PC-3 (cell line): ENCODE measurements at regions not wholly inside any gene's neighbourhood (a gene's known extent, or its start where the extent isn't known, plus 50 kb on each side); places are given as distances from the start of the nearest gene placed in this dataset.

Experiments
- ATAC-seq: fragments of 200-7000 bp; cut with Tn5 transposase; 2 replicates; pipeline ENCODE4 v1.9.1; 2020; ENCODE audit warnings: mild to moderate bottlenecking, moderate library complexity
- BruUV-seq: library from RNA; stranded (reverse); fragments of 400-500 nt; replicated peaks from 2 replicates; lab custom pipeline; 2021; lab: Mats Ljungman, UMichigan
- CTCF ChIA-PET: fragments of 300-600 bp; sonication (Branson Sonifier 250); formaldehyde crosslinking; loops from one replicate; lab custom pipeline; 2022; ENCODE audit warnings: antibody characterized with exemption; lab: Charles Lee
- POLR2A ChIA-PET: fragments of 300-600 bp; sonication (Branson Sonifier 250); formaldehyde crosslinking; loops from one replicate; lab custom pipeline; 2022; ENCODE audit warnings: antibody characterized with exemption; ENCODE audit not compliant: unreplicated experiment; lab: Charles Lee
- DNase-seq: peaks from one replicate; pipeline ENCODE4 v3.0.0-alpha.2; 2015
- H2AFZ ChIP-seq: fragments of 300-600 bp; sonication (generic); 2 replicates; pipeline ENCODE4 v1.6.0; 2016; ENCODE audit warnings: antibody characterized with exemption, low read length
- H3F3A ChIP-seq: fragments of 300-600 bp; sonication (generic); one replicate; pipeline ENCODE4 v1.6.0; 2017; ENCODE audit warnings: antibody characterized with exemption, low read length, control low read depth, mild to moderate bottlenecking; ENCODE audit not compliant: unreplicated experiment
- H3K27ac ChIP-seq: fragments of 300-600 bp; sonication (generic); 2 replicates; pipeline ENCODE4 v1.5.1; 2016; ENCODE audit warnings: mild to moderate bottlenecking, low read length
- H3K27me3 ChIP-seq: fragments of 300-600 bp; sonication (generic); 2 replicates; pipeline ENCODE4 v1.6.1; 2016; ENCODE audit warnings: low read length, mixed read lengths
- H3K36me3 ChIP-seq: fragments of 300-600 bp; sonication (generic); 2 replicates; pipeline ENCODE4 v1.6.1; 2016; ENCODE audit warnings: low read depth, mixed run types, low read length, mixed read lengths
- H3K4me1 ChIP-seq: fragments of 300-600 bp; sonication (generic); 2 replicates; pipeline ENCODE4 v1.5.1; 2016; ENCODE audit warnings: low read length; ENCODE audit not compliant: insufficient read depth
- H3K4me2 ChIP-seq: fragments of 300-600 bp; sonication (generic); 2 replicates; pipeline ENCODE4 v1.6.0; 2016; ENCODE audit warnings: low read length
- H3K4me3 ChIP-seq: fragments of 300-600 bp; sonication (generic); 2 replicates; pipeline ENCODE4 v1.5.1; 2016; ENCODE audit warnings: mild to moderate bottlenecking, low read length, mixed read lengths
- H3K79me2 ChIP-seq: fragments of 300-600 bp; sonication (generic); 2 replicates; pipeline ENCODE4 v1.6.1; 2017; ENCODE audit warnings: low read length, mixed read lengths
- H3K9ac ChIP-seq: fragments of 300-600 bp; sonication (generic); 2 replicates; pipeline ENCODE4 v1.6.0; 2016; ENCODE audit warnings: mild to moderate bottlenecking, low read length
- H3K9me2 ChIP-seq: fragments of 300-600 bp; sonication (generic); replicated peaks from 2 replicates; pipeline ENCODE4 v1.6.1; 2016; ENCODE audit warnings: mixed run types, low read length, mixed read lengths
- H3K9me3 ChIP-seq: fragments of 300-600 bp; sonication (generic); 2 replicates; pipeline ENCODE4 v1.6.1; 2016; ENCODE audit warnings: low read length, mixed read lengths
- H4K20me1 ChIP-seq: fragments of 300-600 bp; sonication (generic); 2 replicates; pipeline ENCODE4 v1.6.1; 2016; ENCODE audit warnings: low read length, mixed read lengths
- EZH2 ChIP-seq: fragments of 300-600 bp; sonication (generic); IDR thresholded peaks from one replicate; pipeline ENCODE4 v1.6.1; 2017; ENCODE audit warnings: antibody characterized with exemption, mild to moderate bottlenecking, low read length; ENCODE audit not compliant: unreplicated experiment
- EZH2phosphoT487 ChIP-seq: fragments of 300-600 bp; sonication (generic); IDR thresholded peaks from 2 replicates; pipeline ENCODE4 v1.6.1; 2018; ENCODE audit warnings: mild to moderate bottlenecking, antibody characterized with exemption, low read length, borderline replicate concordance
- intact Hi-C: fragments of 100-400 bp; cut with micrococcal nuclease; formaldehyde crosslinking; loops from 2 replicates; pipeline ENCODE4 v1.9.0; 2023
- TF ChIP-seq, protein P1 (sequence below): fragments of 300-600 bp; sonication (generic); conservative IDR thresholded peaks from 2 replicates; pipeline ENCODE4 v1.5.1; 2017; ENCODE audit warnings: antibody characterized with exemption, low read depth, mild to moderate bottlenecking, low read length

- Histone ChIP-seq H3K36me3 (no peaks in the 10 kb centered on the region), H3K4me3 (no peak overlapping the region), H3K27ac (no peak overlapping the region), H3K9me3 (no peaks in the 10 kb centered on the region), H4K20me1 (no peaks in the 10 kb centered on the region), H2AFZ (no peak overlapping the region), H3K9me2 (no peaks in the 10 kb centered on the region), H3K79me2 (no peaks in the 10 kb centered on the region), H3K27me3 (no peaks in the 10 kb centered on the region), H3K4me1 (no peaks in the 10 kb centered on the region), H3K9ac (no peak overlapping the region), H3K4me2 (no peak overlapping the region), H3F3A (no peaks in the 10 kb centered on the region)
- ATAC-seq, result no peak
- no TSS peak for BruUV-seq
- CTCF ChIA-PET, result no interaction called here
- TF ChIP-seq, protein P1, sequence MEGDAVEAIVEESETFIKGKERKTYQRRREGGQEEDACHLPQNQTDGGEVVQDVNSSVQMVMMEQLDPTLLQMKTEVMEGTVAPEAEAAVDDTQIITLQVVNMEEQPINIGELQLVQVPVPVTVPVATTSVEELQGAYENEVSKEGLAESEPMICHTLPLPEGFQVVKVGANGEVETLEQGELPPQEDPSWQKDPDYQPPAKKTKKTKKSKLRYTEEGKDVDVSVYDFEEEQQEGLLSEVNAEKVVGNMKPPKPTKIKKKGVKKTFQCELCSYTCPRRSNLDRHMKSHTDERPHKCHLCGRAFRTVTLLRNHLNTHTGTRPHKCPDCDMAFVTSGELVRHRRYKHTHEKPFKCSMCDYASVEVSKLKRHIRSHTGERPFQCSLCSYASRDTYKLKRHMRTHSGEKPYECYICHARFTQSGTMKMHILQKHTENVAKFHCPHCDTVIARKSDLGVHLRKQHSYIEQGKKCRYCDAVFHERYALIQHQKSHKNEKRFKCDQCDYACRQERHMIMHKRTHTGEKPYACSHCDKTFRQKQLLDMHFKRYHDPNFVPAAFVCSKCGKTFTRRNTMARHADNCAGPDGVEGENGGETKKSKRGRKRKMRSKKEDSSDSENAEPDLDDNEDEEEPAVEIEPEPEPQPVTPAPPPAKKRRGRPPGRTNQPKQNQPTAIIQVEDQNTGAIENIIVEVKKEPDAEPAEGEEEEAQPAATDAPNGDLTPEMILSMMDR, result no peak
- TF ChIP-seq EZH2 (no peak), EZH2phosphoT487 (no peak)
- DNase-seq, result no peak
- POLR2A ChIA-PET, result no interaction called here
- intact Hi-C loops, result no loop called here
Measured at GRCh38 chr14:29360656-29361055, 567.0 kb downstream of the PRKD1 start.

GRCh38 chr14:29370024-29370423 is 557.6 kb downstream of the PRKD1 start:
- no TSS peak for BruUV-seq
- Histone ChIP-seq H2AFZ (no peak overlapping the region), H3K4me1 (no peaks in the 10 kb centered on the region), H3K9me2 (no peaks in the 10 kb centered on the region), H3K4me2 (no peak overlapping the region), H3K27ac (no peak overlapping the region), H3K36me3 (no peaks in the 10 kb centered on the region), H4K20me1 (no peaks in the 10 kb centered on the region), H3K9me3 (no peaks in the 10 kb centered on the region), H3K9ac (no peak overlapping the region), H3K79me2 (no peaks in the 10 kb centered on the region), H3K27me3 (peaks cover 22% of the 10 kb centered on the region; the same call in 1 of the 2 replicates), H3F3A (no peaks in the 10 kb centered on the region), H3K4me3 (no peak overlapping the region)
- ChIA-PET POLR2A (no interaction called here), CTCF (no interaction called here)
- intact Hi-C loops, result no loop called here
- ATAC-seq (peak; percentile 72), DNase-seq (peak; percentile 38)
- TF ChIP-seq, protein P1, result no peak
- TF ChIP-seq EZH2 (no peak), EZH2phosphoT487 (no peak)

- no peaks in the 10 kb centered on the region for H3K9me3 ChIP-seq
- H3K9ac ChIP-seq, result no peak overlapping the region
- no peaks in the 10 kb centered on the region for H3K79me2 ChIP-seq
- ChIA-PET POLR2A (no interaction called here), CTCF (no interaction called here)
- H3K9me2 ChIP-seq, result no peaks in the 10 kb centered on the region
- no peak for ATAC-seq
- no peak overlapping the region for H2AFZ ChIP-seq
- intact Hi-C loops, result no loop called here
- H4K20me1 ChIP-seq, result no peaks in the 10 kb centered on the region
- peaks cover 10% of the 10 kb centered on the region; the same call in 1 of the 2 replicates for H3K27me3 ChIP-seq
- no peaks in the 10 kb centered on the region for H3K4me1 ChIP-seq
- no peak for DNase-seq
- no peaks in the 10 kb centered on the region for H3K36me3 ChIP-seq
- H3K4me2 ChIP-seq, result no peak overlapping the region
- H3K27ac ChIP-seq, result no peak overlapping the region
- no TSS peak for BruUV-seq
- H3K4me3 ChIP-seq, result no peak overlapping the region
- no peak for TF ChIP-seq EZH2phosphoT487
- TF ChIP-seq, protein P1, result no peak
- no peak for TF ChIP-seq EZH2
- no peaks in the 10 kb centered on the region for H3F3A ChIP-seq
Measured at GRCh38 chr14:29376237-29376636, 551.4 kb downstream of the PRKD1 start.
